GM23248 (cell line): ENCODE measurements at regions not wholly inside any gene's neighbourhood (a gene's known extent, or its start where the extent isn't known, plus 50 kb on each side); places are given as distances from the start of the nearest gene placed in this dataset.

ENCODE experiments used
- EZH2 ChIP-seq: fragments of 200-600 bp; sonication (generic); IDR thresholded peaks from 2 replicates; pipeline ENCODE4 v1.6.1; 2018; ENCODE audit warnings: antibody characterized with exemption, mild to moderate bottlenecking; ENCODE audit not compliant: insufficient read depth, poor library complexity, severe bottlenecking
- EZH2phosphoT487 ChIP-seq: fragments of 200-600 bp; sonication (generic); IDR thresholded peaks from 2 replicates; pipeline ENCODE4 v1.6.1; 2018; ENCODE audit warnings: antibody characterized with exemption, moderate library complexity, mild to moderate bottlenecking, low read depth; ENCODE audit not compliant: insufficient read depth

DNA sequence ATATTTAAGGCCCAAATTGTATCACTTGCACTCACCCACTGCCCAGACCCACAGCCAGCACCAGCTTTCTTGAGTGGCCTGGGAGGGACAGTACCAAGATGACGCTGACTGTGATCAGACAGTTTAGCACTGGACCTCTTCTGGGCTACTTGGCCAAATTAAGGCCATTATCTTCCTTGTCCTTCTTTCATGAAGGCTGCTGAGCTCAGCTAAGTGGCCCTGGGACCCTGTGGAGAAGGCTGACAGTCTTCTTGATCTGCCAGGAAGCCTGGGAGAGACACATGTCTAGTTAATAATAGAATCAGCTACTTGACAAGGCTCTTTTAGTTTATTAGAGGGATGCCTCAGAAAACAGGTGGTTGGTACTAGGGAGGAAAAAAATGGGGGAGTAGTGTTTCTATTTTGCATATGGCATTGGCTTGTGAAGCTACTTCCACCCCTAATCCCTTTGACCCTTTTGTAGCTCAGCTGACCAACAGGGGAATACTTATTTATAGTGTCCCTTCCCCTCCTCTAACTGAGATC is 127.9 kb upstream of the NTM start:
- TF ChIP-seq EZH2phosphoT487 (no peak), EZH2 (no peak)
